Stimulated activated CD4-positive, alpha-beta T cell treated with anti-CD3 and anti-CD28 coated beads, Interleukin-12 subunit alpha, Interleukin-12 subunit beta, amount 100 ng/mL, for 24 hours (primary cell): ENCODE measurements at regions not wholly inside any gene's neighbourhood (a gene's known extent, or its start where the extent isn't known, plus 50 kb on each side); places are given as distances from the start of the nearest gene placed in this dataset.

Experiments
- DNase-seq, 2 experiments: peaks; one replicate each; pipeline ENCODE4 v3.0.0-alpha.2; 2020; ENCODE audit warnings: low read depth in 2 of 2

DNA sequence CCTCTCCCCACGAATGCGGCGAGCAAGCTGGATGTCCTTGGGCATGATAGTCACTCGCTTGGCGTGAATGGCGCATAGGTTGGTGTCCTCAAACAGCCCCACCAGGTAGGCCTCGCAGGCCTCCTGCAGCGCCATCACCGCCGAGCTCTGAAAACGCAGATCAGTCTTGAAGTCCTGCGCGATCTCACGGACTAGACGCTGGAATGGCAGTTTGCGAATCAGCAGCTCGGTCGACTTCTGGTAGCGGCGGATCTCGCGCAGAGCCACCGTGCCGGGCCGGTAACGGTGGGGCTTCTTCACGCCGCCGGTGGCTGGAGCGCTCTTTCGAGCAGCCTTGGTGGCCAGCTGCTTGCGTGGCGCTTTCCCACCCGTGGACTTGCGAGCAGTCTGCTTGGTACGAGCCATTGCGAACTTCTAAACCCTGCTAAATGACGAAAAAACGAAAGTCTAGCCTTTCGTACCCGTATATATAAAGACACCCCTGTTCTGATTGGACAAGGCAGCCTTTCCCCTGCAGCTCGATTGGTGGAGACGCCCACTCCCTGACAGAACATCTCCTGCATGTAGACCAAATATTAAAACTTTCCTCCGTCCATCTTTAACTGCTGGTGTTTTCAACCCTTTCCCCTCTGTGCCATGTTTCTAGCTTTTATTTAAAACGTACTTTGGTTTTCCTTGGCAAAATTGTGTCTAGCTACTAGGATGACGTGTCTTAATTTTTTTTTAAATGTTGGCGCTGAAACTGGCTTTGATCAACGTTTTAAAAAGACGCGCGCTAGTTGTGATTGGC lies 109.8 kb downstream of the HFE start:
- DNase-seq: peak in 1 of 2 experiments; percentile 64

GRCh38 chr6:26197636-26197932 lies 110.4 kb downstream of the HFE start:
- DNase-seq: no peak

- no peak for DNase-seq
Observed at GRCh38 chr6:26197933-26198721, 110.9 kb downstream of the HFE start.

DNA sequence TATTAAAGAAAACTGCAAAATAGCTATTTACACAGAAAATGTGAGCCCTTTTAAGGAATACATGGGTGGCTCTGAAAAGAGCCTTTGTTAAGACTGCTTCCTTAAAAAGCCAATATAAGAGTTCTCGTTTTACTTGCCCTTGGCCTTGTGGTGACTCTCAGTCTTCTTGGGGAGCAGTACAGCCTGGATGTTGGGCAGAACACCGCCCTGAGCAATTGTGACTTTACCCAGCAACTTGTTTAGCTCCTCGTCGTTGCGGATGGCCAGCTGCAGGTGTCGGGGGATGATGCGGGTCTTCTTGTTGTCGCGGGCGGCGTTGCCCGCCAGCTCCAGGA lies 111.5 kb downstream of the HFE start:
- no peak for DNase-seq

DNA sequence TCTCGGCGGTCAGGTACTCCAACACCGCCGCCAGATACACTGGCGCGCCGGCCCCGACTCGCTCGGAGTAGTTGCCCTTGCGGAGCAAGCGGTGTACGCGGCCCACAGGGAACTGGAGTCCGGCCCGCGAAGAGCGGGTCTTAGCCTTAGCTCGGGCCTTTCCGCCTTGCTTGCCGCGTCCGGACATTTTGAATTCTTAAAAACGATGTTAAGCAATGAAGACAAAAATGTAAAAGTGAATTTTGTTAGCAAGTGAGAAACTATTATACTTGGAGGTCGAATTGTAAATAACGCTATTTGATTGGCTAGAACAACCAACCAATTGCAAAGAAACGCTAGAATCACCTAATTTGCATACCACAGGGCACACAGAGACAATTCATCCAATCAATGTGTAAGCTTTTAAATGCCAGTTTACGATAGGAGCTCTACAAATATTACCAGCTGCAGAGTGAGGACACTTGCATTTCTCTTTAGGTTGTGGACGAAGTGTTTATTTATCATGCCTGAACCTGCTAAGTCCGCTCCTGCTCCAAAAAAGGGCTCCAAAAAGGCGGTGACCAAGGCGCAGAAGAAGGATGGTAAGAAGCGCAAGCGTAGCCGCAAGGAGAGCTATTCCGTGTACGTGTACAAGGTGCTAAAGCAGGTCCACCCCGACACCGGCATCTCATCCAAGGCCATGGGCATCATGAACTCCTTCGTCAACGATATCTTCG lies 112.0 kb downstream of the HFE start:
- peak in 1 of 2 experiments; percentile 58 for DNase-seq

DNA sequence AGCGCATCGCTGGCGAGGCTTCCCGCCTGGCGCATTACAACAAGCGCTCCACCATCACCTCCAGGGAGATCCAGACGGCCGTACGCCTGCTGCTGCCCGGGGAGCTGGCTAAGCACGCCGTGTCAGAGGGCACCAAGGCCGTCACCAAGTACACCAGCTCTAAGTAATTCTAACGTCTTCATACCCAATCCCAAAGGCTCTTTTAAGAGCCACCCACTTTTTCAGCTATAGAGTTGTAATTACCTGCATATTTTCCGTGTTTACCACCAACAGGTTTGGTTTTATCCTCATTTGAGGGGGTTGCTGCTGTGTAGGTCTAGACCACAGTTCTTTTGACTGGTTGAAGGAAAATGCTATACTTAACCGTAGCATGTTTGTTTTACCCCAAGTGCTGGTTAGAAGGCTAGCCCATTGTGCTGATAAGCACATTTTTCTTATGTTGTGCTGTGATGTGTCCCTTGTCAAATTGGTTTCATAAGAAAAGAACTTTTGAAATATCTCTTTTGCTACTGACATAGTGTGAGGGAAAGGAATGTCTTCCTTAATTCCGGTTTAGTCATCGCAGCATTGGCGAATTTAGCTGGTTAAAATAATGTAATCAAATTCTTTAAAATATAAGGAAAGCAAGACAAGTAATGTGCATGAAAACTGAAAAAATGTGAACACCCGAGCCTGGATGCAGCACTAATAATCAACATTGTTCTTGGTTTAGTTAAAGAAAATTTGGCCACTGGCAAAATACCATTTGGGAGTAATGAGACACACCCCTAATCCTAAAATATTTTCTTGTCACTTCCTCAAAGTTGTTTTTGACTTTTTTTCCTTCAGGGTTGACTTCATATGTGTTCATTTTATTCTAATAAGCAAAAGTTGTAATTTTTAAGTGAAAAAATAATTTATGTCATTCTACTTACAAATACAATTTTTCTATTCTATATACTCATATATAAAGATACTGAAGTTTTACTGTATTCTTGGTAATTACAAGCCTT lies 112.8 kb downstream of the HFE start:
- no peak for DNase-seq

DNA sequence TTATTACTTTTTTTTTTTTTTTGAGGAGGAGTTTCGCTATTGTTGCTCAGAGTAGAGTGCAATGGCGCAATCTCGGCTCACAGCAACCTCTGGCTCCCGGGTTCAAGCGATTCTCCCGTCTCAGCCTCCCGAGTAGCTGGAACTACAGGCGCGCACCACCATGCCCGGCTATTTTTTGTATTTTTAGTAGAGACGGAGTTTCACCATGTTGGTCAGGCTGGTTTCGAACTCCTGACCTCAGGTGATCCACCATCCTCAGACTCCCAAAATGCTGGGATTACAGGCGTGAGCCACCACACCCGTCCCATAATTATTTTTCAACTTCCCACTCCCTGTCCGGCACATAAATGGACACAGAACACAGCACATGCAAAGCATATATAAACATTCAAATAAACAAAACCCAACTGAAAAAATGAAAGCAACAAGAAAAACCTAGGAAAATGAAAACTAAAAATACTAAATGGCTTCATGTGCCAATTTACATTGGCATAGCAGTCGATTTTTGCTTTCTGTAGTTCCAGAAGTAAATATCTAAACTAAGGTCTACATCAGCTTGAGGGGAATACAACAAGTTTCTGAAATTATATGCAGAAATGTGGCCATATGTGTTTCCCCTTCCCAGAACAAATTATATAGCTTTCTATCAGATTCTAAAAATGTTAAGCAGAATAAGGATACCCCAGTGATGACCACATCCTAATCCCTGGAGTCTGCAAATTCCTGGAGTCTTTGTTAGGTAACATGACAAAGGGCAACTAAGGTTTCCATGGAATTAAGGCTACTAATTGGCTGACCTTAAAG lies 113.9 kb downstream of the HFE start:
- no peak for DNase-seq

DNA sequence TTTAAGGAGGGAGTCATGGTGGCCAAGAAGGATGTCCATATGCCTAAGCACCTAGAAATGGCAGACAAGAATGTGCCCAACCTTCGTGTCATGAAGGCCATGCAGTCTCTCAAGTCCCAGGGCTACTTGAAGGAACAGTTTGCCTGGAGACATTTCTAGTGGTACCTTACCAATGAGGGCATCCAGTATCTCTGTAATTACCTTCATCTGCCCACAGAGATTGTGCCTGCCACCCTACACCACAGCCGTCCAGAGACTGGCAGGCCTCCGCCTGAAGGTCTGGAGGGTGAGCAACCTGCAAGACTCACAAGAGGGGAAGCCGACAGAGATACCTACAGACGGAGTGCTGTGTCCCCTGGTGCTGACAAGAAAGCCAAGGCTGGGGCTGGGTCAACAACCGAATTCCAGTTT lies 115.0 kb downstream of the HFE start:
- no peak for DNase-seq

DNA sequence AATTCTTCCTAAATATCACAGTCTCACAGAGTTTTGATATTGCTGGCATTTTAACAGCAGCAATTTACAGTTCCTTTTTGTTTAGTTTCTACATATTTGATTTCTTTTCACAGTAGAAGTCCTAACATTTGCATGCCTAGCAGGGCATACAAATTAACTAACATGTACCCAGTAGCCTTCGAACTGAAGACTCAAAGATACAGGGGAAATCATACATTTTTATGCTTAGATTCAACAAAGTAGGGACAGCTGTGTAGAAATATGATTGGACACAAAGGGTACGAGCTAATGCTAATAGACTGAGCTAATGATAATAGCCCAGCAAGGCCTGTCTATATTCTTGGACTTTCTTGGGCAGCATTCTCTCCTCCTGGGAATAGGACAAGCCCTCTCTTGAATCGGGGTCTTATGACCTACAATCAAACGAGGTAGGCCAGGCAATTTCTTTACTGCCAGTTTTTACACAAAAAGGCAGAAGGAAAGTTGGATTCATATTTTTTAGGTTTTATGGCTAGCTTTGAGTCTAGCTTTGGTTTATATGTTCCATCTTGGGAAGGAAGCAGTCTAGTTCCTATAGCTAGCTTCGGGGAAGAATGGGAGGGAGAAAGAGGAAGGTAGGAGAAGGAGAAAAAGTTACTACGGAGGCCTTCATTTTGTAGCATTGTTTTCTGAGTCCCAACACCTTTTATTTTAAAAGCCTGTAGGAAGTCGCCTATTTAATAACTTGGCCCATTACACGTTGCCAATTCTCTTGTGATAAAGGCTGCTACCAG lies 115.8 kb downstream of the HFE start:
- DNase-seq: no peak

GRCh38 chr6:26204332-26205160 lies 117.3 kb downstream of the HFE start:
- peak; percentile 69 to 73 for DNase-seq

- peak in 1 of 2 experiments; percentile 71 for DNase-seq
Observed at GRCh38 chr6:26205161-26205624, 118.0 kb downstream of the HFE start.

DNA sequence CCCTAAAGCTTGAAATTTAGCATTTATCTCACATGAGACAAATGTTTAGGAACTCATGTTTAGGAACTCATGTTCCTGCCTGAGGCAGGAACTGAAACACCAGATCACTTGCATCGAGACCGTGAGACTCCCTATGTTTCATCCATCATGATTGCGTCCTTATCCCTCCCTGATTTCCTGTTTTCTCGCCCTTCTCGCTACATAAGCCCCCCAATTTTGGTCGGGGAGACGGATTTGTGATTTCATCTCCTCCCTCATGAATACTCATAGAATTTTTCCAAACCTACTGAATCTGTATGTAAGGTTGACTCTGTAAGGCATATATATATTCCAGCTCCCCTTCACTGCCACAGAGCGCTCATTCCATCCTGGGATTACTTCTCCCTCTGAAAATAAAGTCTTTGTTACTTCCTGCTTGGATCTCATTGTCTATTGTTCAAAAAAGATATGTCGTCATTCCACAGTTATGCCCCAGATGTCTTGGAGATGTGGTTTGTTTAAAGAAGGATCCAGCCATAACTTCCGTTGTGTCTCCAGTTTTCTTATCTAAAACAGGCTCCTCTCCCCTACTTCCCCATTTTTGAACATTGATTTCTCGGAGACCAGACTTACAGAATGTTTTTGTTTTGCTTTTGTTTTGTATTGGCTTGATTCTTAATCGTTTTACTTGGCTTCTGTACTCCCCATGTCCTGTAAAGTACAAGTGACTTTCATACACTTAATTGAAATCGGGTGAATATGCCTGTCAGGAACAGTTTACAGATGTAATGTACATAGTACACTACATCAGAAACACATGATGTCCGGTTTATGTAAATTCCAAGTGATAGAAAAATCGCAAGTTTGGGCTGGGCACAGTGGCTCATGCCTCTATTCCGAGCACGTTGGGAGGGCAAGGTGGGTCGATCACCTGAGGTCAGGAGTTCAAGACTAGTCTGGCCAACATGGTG lies 118.7 kb downstream of the HFE start:
- DNase-seq: no peak

DNA sequence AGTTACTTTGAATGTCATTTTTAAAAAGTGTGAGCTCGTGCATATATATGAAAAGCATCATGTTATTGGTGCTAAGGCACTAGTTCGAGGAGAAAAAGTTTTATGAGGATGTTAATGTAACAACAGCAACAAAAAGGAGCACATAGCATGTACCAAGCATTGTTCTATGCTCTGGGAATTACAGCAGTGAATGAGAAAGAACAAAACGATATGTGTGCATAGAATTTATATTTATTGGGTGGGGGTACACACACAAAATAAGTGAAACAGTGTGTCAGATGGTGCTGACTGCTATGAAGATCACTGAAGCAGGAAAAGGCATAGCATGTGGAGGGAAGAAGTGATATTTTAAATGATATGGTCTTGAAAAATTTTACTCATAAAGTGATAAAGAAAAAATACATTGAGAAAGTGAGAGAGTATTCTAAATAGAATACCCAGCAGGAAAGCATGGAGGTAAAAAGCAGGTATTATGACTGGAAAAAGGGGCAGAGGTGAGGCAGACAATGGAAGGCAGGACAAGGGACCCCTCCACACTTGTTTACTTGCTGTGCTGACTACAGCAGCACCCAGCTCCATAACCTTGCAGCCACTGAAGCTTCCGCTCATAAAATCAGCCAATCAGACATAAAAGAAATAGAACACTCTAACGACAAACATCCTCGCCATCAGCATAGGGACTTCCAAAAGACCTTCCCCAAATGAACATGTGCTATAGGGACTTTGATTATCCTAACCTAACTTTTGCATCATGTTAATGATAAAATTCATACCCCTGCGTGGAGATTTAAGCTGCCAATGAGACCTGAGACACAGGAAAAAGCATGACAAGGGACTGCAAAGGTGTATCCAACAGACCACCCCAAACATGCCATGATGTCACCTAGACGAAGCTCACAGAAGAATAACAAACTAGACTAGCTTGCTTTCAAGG lies 119.9 kb downstream of the HFE start:
- DNase-seq: no peak

DNA sequence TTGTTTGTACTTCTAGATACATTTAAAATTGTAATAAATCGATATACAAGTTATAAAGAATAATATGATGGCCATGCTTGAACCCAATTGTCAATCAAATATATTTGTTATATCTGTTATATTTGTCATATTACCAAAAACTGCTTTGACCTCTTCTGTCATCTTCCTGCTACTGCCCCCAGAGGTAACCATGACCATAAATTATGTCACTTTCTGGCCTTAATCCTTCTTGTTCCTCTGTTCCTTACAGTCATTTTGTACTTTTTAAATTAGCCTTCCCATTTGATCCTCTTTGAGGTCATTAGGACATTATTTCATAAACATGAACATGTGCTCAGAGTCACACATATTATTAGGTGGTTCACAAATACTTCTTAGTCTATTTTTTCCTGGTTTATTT lies 124.7 kb downstream of the HFE start:
- no peak for DNase-seq

GRCh38 chr6:26213334-26214075 lies 126.3 kb downstream of the HFE start:
- DNase-seq: no peak
